A172 (cell line): ENCODE measurements at regions not wholly inside any gene's neighbourhood (a gene's known extent, or its start where the extent isn't known, plus 50 kb on each side); places are given as distances from the start of the nearest gene placed in this dataset.
A peak's percentile ranks its signal among the peaks of the same experiment; 100 is the strongest.
"Not testable (repeated sequence)": the region's sequence is repeated elsewhere in the genome, so short reads cannot be mapped to it uniquely, and the experiment has no call there.

Experiments used
- DNase-seq: peaks from one replicate; pipeline ENCODE4 v3.0.0-alpha.2; 2015; ENCODE audit warnings: low spot score

- not testable (repeated sequence) for DNase-seq
Observed at GRCh38 chr4:3926969-3927755, 161.0 kb downstream of the ADRA2C start.

DNA sequence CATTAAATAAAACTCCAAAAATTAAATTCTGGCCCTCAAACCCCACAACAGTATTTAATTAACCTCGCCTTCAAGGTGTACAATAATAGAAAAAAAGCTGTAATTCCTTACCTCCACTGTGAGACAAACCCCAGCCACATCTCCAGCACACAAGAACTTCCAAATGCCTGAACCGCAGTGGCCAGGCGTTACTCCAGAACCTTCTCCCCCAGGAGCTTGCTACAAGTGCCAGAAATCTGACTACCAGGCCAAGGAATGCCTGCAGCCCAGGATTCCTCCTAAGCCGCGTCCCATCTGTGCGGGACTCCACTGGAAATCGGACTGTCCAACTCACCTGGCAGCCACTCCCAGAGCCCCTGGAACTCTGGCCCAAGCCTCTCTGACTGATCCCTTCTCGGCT lies 163.2 kb downstream of the ADRA2C start:
- DNase-seq, result not testable (repeated sequence)

GRCh38 chr4:3932734-3933133 lies 166.5 kb downstream of the ADRA2C start:
- DNase-seq, result not testable (repeated sequence)

DNA sequence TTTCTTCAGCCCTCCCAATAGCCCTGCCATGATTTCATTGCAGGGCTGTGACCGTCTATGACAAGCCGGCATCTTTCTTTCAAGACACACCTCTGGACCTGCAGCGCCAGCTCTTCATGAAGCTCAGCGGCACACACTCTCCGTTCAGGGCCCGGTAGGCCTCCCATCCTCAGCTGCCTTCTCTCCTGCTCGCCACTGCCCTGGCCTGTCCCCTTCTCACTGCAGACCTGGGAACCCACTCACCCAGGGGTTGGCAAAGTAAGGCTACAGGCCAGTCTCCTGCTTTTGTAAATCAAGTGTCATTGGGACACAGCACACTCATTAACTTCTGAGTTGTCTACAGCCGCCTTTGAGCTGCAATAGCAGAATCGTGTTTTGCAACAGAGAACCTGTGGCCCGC lies 169.2 kb downstream of the ADRA2C start:
- DNase-seq, result not testable (repeated sequence)

- no peak for DNase-seq
Observed at GRCh38 chr4:3936184-3936583, 170.0 kb downstream of the ADRA2C start.

GRCh38 chr4:3937849-3938562 lies 171.8 kb downstream of the ADRA2C start:
- peak; percentile 59 for DNase-seq

GRCh38 chr4:3938676-3939075 lies 172.5 kb downstream of the ADRA2C start:
- peak; percentile 14 for DNase-seq

GRCh38 chr4:3939954-3940591 lies 173.9 kb downstream of the ADRA2C start:
- DNase-seq, result peak; percentile 13

GRCh38 chr4:3941735-3942522 lies 175.7 kb downstream of the ADRA2C start:
- not testable (repeated sequence) for DNase-seq

- DNase-seq, result peak; percentile 46
Observed at GRCh38 chr4:3942569-3942971, 176.4 kb downstream of the ADRA2C start.

GRCh38 chr4:3943051-3943450 lies 176.9 kb downstream of the ADRA2C start:
- not testable (repeated sequence) for DNase-seq

GRCh38 chr4:3945511-3946290 lies 179.5 kb downstream of the ADRA2C start:
- DNase-seq, result no peak

GRCh38 chr4:3946553-3946952 lies 180.4 kb downstream of the ADRA2C start:
- DNase-seq, result not testable (repeated sequence)

GRCh38 chr4:3947761-3948160 lies 181.6 kb downstream of the ADRA2C start:
- DNase-seq, result not testable (repeated sequence)

GRCh38 chr4:3948210-3948609 lies 182.0 kb downstream of the ADRA2C start:
- peak; percentile 75 for DNase-seq

DNA sequence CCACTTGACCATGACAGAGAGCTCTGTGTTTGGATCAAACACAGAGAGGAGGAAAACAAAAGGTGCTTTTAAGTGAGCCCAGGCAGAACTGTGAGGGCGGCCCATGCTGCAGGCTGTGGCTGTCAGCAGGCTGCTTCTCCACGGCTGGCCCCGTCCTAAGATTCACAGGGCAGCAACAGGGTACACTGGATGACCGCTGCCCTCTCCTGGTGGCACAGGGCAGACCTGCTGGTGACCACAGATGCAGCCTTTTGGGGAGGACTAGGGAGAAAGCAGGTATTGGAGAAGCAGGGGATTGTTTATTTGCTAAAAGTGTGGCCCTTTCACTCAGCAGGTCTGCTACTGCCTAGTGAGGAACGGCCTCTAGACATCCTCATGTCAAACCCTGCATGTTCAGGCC lies 183.7 kb downstream of the ADRA2C start:
- peak; percentile 56 for DNase-seq

DNA sequence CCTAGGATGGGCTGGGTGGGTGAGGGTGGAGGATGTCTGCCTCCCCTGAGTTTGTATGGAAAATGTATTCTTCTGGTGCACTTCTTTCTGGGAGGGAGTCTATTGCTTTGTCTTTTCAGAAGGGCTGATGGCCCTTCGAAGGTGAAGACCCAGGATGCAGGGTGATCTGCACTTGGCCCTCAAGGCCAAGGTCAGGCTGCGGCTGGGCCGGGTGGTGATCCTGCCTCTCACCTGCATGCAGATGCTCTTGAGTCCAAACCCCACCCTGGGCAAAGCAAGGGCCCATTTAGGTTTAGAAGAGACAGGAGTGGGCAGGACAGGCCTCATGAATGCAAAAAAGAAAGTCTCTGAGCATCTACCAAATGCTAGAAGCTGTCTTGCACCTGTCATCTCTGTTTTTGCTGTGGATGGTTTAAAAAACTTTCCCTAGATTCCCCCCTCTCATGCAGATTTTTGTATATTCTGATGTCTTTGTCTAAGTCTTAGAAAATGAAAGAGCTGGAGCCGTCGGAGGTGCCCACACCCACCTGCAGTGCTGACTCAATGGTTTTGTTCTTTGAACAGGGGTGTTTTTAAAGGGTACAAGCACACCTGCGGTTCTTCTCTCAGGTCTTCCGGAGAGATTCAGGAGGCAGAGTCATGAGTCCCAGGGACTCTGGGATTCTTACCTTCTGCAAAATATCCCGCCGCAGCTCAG lies 186.4 kb downstream of the ADRA2C start:
- not testable (repeated sequence) for DNase-seq

- peak; percentile 83 for DNase-seq
Observed at GRCh38 chr4:3953140-3953489, 186.9 kb downstream of the ADRA2C start.

GRCh38 chr4:3954540-3955320 lies 188.5 kb downstream of the ADRA2C start:
- DNase-seq, result peak; percentile 94
